Ishikawa (cell line): ENCODE measurements at regions not wholly inside any gene's neighbourhood (a gene's known extent, or its start where the extent isn't known, plus 50 kb on each side); places are given as distances from the start of the nearest gene placed in this dataset.

Experiments
- CEBPB ChIP-seq: IDR thresholded peaks from 2 replicates; pipeline ENCODE4 v1.6.1; 2012
- CREB1 ChIP-seq: IDR thresholded peaks from 2 replicates; pipeline ENCODE4 v1.6.1; 2012; ENCODE audit warnings: low read depth
- EGR1 ChIP-seq: IDR thresholded peaks from 2 replicates; pipeline ENCODE4 v1.6.1; 2012
- EP300 ChIP-seq: IDR thresholded peaks from 2 replicates; pipeline ENCODE4 v1.6.1; 2012; ENCODE audit warnings: borderline replicate concordance
- FOXM1 ChIP-seq: IDR thresholded peaks from 2 replicates; pipeline ENCODE4 v1.6.1; 2012; ENCODE audit warnings: low read depth, borderline replicate concordance
- MAX ChIP-seq: IDR thresholded peaks from 2 replicates; pipeline ENCODE4 v1.6.1; 2012
- NFIC ChIP-seq: IDR thresholded peaks from 2 replicates; pipeline ENCODE4 v1.6.1; 2012
- TAF1 ChIP-seq: IDR thresholded peaks from 2 replicates; pipeline ENCODE4 v1.6.1; 2012; ENCODE audit warnings: low read depth, mild to moderate bottlenecking
- TCF12 ChIP-seq: IDR thresholded peaks from 2 replicates; pipeline ENCODE4 v1.6.1; 2012; ENCODE audit warnings: low read depth
- TEAD4 ChIP-seq: IDR thresholded peaks from 2 replicates; pipeline ENCODE4 v1.6.1; 2012
- YY1 ChIP-seq: IDR thresholded peaks from 2 replicates; pipeline ENCODE4 v1.6.1; 2012; ENCODE audit warnings: low read depth
- ZBTB7A ChIP-seq: IDR thresholded peaks from 2 replicates; pipeline ENCODE4 v1.6.1; 2012; ENCODE audit warnings: low read depth
- TF ChIP-seq, protein P1 (sequence below): IDR thresholded peaks from 2 replicates; pipeline ENCODE4 v1.6.1; 2012
- TF ChIP-seq, protein P2 (sequence below): IDR thresholded peaks from 2 replicates; pipeline ENCODE4 v1.6.1; 2012; ENCODE audit warnings: low read depth, mild to moderate bottlenecking

DNA sequence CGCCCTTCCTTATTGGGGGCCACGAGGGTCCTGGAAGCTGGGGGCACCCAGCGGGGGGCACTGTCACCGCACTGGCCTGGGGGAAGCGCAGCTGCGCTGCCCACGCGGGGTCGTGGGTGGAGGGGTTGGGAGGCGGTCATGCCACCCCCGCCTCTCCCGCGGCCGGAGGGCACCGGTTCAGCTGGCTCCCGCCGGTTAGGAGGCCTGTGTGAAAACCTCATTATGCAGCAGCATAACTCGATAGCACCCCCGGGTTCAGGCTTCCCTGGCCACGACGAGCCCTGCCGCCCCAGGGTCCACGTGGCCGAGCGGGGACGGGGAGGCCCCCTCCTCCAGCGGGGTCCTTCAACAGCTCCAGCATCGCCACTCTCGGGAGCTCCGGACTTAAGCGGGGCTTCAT lies 91.2 kb upstream of the ERCC6L2 start:
- TF ChIP-seq TCF12 = no peak

GRCh38 chr9:95783426-95783975 lies 92.0 kb upstream of the ERCC6L2 start:
- TF ChIP-seq, protein P1, sequence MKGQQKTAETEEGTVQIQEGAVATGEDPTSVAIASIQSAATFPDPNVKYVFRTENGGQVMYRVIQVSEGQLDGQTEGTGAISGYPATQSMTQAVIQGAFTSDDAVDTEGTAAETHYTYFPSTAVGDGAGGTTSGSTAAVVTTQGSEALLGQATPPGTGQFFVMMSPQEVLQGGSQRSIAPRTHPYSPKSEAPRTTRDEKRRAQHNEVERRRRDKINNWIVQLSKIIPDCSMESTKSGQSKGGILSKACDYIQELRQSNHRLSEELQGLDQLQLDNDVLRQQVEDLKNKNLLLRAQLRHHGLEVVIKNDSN = no peak
- TF ChIP-seq NFIC (no peak), FOXM1 (no peak), YY1 (no peak), MAX (no peak), TEAD4 (no peak), CREB1 (no peak), EGR1 (no peak), EP300 (no peak)
- TF ChIP-seq, protein P2, sequence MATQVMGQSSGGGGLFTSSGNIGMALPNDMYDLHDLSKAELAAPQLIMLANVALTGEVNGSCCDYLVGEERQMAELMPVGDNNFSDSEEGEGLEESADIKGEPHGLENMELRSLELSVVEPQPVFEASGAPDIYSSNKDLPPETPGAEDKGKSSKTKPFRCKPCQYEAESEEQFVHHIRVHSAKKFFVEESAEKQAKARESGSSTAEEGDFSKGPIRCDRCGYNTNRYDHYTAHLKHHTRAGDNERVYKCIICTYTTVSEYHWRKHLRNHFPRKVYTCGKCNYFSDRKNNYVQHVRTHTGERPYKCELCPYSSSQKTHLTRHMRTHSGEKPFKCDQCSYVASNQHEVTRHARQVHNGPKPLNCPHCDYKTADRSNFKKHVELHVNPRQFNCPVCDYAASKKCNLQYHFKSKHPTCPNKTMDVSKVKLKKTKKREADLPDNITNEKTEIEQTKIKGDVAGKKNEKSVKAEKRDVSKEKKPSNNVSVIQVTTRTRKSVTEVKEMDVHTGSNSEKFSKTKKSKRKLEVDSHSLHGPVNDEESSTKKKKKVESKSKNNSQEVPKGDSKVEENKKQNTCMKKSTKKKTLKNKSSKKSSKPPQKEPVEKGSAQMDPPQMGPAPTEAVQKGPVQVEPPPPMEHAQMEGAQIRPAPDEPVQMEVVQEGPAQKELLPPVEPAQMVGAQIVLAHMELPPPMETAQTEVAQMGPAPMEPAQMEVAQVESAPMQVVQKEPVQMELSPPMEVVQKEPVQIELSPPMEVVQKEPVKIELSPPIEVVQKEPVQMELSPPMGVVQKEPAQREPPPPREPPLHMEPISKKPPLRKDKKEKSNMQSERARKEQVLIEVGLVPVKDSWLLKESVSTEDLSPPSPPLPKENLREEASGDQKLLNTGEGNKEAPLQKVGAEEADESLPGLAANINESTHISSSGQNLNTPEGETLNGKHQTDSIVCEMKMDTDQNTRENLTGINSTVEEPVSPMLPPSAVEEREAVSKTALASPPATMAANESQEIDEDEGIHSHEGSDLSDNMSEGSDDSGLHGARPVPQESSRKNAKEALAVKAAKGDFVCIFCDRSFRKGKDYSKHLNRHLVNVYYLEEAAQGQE = no peak

- TF ChIP-seq, protein P2 = no peak
- no peak for TF ChIP-seq TEAD4
- no peak for TF ChIP-seq FOXM1
- no peak for TF ChIP-seq TCF12
- no peak for TF ChIP-seq TAF1
- TF ChIP-seq MAX = no peak
- no peak for TF ChIP-seq NFIC
- TF ChIP-seq EP300 = no peak
- TF ChIP-seq, protein P1 = no peak
- TF ChIP-seq CEBPB = no peak
- no peak for TF ChIP-seq YY1
Observed at GRCh38 chr9:95780751-95781150, 94.7 kb upstream of the ERCC6L2 start.

GRCh38 chr9:95780121-95780520 lies 95.4 kb upstream of the ERCC6L2 start:
- no peak for TF ChIP-seq ZBTB7A
- TF ChIP-seq MAX = no peak
- TF ChIP-seq, protein P1 = no peak
- TF ChIP-seq NFIC = no peak

DNA sequence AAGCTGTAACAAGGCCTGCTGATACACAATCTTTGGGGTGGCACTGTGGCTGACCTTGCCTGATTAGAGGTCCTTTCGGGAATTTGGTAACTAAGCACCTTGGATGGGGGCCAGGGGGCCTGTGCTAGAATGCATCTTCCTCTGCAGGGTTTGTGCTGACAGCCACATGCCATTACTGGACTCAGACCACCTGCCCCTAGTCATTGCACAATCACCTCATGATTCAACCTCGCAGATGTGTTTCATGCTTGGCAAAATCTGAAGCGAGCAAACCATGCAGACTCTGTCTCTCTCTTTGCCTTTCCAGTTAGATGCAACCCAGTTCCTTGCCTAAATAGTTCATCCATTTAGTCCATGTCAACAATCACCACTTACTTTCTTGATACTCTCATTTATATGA lies 96.5 kb upstream of the ERCC6L2 start:
- TF ChIP-seq NFIC = no peak
- no peak for TF ChIP-seq YY1
- TF ChIP-seq FOXM1 = no peak
- no peak for TF ChIP-seq CEBPB
- no peak for TF ChIP-seq TEAD4
- TF ChIP-seq ZBTB7A = no peak
- TF ChIP-seq EGR1 = no peak
- TF ChIP-seq EP300 = no peak
- TF ChIP-seq, protein P1 = no peak
- TF ChIP-seq TAF1 = no peak
- TF ChIP-seq, protein P2 = no peak
- TF ChIP-seq CREB1 = no peak
- no peak for TF ChIP-seq MAX
